RPMI7951 (cell line): ENCODE measurements at regions not wholly inside any gene's neighbourhood (a gene's known extent, or its start where the extent isn't known, plus 50 kb on each side); places are given as distances from the start of the nearest gene placed in this dataset.
"Not testable (repeated sequence)": the region's sequence is repeated elsewhere in the genome, so short reads cannot be mapped to it uniquely, and the experiment has no call there.

Source experiments
- DNase-seq: peaks from one replicate; pipeline ENCODE4 v3.0.0-alpha.2; 2012; ENCODE audit warnings: low read depth

GRCh38 chr3:82020282-82020681 is 258.8 kb upstream of the GBE1 start:
- no peak for DNase-seq

DNA sequence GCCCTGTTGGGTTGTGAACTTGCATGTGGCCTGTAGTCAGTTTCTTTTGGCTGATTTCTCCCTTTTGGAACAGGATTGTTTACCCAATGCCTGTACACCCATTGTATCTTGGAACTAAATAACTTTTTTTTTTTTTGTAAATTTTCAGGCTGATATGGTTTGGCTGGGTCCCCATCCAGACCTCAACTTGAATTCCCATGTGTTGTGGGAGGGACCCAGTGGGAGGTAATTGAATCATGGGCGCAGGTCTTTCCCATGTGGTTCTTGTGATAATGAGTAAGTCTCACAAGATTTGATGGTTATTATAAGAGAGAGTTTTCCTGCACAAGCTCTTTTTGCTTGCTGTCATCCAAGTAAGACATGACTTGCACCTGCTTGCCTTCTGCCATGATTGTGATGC is 253.8 kb upstream of the GBE1 start:
- no peak for DNase-seq

DNA sequence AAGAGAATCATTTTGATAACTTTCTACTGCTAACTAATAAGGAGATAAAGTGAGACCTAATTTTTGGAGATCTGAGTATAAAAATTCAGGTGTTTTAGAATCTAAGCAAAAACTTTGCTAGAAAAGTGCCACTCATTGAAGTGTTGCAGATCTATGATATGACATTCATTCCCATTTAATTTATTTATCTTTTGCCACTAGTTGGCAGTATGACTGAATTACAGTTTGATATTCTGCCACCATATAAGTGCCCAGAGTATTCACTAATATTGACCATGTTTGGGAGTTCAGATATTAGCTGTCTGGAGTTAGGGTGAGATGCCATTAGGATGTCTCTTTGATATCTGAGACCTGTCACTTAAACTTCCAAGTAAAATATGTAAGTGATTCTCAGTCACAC is 251.3 kb upstream of the GBE1 start:
- DNase-seq, result no peak

DNA sequence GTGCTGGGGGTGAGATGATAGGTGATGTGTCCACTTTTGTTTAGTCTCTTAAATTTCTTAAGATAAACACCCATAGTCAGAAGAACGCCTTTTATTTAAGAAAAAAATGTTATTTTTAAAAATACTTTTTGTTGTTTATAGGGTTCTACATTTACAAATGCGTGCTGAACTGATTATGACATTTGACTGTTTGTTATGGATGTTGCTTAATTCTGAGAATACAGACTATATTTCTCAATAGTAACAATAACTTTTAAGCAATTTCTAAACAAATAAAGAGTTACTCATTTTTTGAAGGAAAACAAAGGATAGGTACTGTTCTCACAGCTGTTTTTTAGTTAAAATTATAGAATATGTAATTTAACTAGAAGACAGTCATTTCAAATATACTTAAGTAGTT is 249.9 kb upstream of the GBE1 start:
- DNase-seq, result no peak

GRCh38 chr3:82005266-82005665 is 243.8 kb upstream of the GBE1 start:
- no peak for DNase-seq

- DNase-seq, result no peak
These were observed 242.8 kb upstream of the GBE1 start for GRCh38 chr3:82004266-82004665.

DNA sequence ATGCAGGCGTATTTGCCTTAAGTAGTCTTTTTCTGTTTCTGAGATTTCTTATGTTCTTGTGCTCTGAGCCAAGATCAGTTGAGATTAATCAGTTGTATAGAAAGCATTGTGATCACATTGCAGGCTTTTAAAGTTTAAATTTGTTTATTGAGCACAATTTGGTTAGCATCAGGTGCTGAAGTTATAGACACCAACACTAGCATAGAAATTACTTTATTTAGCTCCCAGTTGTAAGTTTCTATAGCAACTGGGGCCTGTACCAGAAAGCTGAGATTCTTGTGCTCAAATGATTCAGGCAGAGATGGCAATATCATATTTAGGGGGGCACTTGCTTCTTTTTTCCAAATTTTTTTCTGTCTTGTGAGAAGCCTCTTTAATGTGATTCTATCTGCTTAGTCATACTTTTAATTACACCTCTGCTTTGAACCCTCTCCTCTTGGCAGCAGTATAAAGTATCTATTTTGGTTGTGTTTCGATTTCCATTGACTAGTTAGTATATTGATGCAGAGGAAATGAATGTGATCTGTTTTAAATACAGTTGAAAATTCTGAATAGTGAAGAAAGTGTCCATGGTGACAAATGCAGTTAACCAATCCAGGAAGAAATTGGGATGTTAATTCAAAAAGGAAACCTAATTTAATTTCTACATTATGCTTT is 241.7 kb upstream of the GBE1 start:
- no peak for DNase-seq

DNA sequence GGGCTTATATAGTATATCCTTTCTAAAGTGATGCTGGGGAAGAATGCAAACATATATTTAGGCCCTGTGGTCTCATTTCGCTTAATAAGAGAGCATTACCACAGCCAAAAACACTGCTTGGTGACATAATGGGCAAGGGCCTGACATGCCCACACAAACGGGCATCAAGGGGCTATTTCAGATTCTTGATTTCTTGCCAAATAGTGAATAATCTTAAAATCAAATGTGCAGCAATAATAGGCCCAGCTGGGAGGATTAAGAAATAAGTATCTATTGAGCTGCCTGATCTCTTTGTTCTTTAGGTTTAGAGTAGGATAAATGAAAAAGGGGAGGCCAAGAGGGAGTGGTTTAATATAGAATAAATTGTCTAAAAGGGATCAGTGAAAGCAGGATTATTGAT is 241.0 kb upstream of the GBE1 start:
- DNase-seq, result no peak

GRCh38 chr3:82001276-82001923 is 240.0 kb upstream of the GBE1 start:
- no peak for DNase-seq

DNA sequence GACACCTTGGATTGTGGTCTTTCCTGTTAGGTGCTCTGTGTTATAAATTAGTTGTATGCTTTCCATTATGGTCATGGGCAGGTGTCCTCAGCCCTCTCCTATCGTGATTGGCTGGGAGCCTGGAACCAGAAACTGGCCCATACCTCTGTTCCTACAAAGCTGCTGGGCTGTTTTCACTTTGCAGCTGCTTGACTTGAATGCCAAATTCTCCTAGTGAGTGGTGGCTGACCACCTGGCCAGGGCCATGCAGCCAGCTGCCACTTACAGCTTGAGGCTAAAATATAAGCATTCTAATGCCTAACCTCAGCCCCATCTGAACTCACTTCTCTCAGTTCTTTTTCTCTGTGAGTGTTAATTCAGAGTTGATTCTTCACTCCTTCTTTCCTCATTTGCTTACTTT is 239.3 kb upstream of the GBE1 start:
- no peak for DNase-seq

GRCh38 chr3:82000350-82000749 is 238.9 kb upstream of the GBE1 start:
- no peak for DNase-seq

- DNase-seq, result no peak
These were observed 237.5 kb upstream of the GBE1 start for GRCh38 chr3:81998907-81999306.

DNA sequence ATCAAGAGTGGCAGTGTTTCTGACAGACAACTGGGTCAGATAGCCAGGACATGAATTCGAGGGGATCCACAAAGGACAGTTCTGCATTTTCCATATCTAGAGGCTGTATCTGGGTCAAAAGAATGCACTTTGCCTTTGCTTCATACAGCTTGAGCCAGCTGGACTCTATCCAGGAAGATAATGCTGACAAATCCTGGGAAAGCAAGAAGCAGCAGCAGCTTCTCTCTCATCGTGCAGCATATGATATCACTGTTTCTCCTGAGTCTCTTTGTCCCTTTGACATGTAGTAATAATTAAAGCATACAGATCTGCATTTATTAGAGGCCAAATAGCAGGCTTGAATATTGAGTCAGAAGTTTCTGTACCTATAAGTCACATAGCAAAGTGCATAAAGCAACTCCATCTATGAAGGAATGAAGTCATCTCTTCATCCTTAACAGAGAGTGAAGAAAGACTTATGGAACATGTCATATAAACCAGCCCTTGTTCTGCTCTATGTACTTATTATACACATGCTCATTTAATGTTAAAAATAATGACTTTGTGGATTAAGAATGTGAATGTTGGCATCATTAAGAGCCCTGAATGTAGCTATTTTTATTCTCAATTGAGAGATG is 236.8 kb upstream of the GBE1 start:
- no peak for DNase-seq

GRCh38 chr3:81997390-81997789 is 235.9 kb upstream of the GBE1 start:
- no peak for DNase-seq

DNA sequence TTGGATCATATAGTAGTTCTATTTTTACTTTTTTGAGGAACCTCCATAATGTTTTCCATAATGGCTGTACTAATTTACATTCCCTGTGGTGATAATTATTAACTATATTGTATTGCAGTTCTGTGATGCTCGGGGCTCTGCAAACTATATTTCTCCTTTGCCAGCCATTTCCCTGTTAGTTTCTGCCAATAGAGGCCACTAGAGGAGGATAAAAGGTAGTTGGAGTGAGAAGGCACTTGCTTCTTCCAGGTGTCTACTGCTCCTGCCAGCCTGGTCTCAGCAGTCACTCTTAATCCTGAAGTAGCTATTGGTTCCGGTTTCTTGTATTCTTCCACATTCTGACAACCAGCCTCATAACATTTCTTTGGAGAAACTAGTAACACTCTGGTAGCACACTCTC is 233.9 kb upstream of the GBE1 start:
- no peak for DNase-seq

- no peak for DNase-seq
These were observed 228.3 kb upstream of the GBE1 start for GRCh38 chr3:81989758-81990157.

DNA sequence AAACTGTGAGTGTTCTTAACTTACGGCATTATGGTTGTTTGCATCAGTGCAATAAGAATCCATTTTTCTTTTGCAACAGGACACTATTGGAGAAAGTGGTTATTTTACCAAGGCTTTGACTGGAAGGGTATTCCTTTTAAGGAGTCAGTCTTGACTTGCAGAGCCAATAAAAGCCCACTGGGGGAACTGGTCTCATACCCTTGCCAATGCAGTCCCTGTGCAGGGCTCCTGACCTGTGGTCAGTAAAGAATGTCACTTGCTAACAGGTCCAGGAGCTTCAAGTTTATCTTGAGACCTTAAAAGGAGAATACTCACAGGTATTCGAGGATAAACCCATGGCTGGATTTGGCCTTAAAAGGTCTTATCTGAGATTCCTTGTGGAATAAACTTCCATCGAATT is 227.8 kb upstream of the GBE1 start:
- DNase-seq, result no peak

DNA sequence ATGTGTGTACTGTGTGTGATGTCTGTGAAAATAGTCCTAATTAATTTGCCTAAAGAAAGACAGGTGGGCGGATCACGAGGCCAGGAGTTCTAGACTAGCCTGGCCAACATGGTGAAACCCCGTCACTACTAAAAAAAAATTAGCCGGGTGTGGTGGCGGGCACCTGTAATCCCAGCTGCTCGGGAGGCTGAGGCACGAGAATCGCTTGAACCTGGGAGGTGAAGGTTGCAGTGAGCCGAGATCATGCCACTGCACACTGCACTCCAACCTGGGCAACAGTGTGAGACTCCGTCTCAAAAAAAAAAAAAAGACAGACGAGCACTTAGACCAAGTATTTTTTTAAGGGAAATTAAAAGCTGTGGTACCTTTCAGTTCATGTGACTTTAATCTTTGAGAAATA is 226.0 kb upstream of the GBE1 start:
- DNase-seq, result not testable (repeated sequence)

DNA sequence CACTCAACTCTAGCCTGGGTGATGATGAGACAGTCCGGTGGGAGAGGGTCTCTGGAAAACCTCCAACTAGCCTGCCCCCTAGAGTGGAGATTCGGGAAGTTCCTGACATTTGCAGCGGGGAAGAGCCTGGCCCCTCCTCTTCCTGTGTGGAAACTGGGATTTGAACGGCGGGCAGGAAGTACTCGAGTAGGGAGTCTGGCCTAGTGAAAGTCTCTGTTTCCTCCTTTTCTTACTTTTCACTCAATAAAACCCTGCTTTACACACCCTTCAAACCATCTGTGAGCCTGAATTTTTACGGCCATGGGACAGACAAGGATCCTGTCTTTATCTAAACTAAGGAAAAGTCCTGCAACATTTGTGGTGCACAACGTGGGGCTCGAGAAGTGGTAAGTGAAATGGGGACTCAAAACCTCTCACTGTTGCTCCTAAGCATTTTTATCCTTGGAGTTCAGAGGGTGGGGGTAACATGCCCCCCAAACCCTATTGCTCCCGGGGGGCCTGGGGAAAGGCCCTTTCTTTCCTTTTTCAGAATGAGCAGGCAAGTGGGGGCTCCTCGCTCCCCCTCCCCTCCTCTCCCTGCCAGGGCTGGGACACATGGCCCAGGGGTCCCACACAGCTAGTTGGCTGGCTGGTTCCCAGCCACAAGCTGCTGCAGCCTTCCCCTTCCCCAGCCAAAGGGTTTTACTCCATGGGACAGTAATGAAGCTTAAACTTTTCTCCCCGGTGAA is 224.7 kb upstream of the GBE1 start:
- DNase-seq, result no peak

DNA sequence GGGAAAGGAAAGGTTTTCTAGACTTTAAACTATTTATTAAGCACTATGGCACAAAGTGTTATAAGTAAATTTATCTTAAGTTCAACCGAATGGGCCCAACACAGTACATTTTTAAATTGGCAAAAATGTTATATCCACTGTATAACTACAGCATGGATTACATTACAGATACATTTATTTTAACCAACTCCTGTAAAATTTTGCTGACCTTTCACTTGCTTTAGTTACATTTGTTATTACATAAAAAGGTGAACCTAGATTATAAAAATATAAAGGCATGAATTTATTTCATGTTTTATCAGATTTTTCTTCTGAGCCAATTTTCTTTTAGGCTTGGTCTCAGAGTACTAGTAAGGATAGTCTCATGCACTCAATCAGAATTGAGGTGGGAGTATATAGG is 221.9 kb upstream of the GBE1 start:
- no peak for DNase-seq

DNA sequence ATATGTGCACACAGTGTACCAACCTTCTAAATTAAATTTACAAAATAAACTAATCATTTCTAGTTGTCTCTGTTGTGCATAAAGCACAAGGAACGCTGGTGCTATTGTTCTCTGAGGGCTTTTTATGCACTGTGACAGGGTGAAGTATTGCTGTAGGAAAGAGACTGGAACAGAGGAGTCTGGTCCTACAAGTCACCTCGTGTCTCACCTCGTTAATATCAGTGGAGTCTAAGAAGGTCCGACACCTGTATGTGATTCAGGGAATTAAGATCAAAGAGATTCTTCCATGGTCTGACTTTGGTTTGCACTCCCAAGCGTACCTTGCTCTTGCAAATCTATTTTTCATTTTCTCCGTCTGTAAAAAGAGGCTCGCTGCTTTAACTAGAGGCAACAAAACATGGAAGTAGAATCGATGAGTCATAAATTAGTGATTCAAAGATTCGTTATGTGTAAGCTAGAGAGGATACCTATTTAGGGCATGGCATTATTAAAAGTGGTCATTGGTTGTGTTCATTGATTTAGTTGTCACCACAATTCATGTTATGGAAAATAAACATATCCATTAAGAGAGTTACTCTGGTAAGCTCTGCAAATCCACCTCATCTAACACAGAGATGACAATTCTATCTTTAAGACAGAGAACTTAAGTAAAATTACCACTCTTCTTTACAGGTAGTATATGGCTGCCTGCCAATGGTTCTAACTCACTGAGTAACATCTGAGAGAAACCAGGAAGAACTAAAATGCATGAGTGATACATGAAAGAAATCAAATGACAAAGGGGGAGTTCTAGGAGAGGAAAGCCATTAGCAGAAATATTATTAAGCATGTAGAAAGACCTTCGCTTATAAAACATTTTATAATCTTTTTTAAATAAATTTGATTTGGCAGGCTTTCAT is 219.4 kb upstream of the GBE1 start:
- no peak for DNase-seq

DNA sequence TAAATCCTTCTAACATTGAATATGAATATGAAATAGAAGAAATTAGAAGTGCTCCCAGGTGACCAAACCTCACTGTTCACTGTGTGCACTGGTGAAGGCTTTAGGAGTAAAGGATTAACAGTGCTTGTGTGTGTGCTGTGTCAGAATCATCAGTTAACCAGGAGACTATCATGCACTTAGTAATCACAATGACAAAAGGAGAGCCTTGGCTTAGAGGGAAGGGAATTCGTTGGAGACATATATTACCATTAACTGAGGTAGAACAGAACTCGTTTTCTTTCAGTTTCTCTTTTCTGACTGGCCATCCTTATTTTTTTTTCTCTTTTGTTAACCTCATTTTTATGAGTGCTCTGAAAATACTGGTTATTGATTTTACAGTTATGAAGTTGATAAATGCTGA is 213.3 kb upstream of the GBE1 start:
- no peak for DNase-seq
